SJCRH30 (cell line): ENCODE measurements at regions not wholly inside any gene's neighbourhood (a gene's known extent, or its start where the extent isn't known, plus 50 kb on each side); places are given as distances from the start of the nearest gene placed in this dataset.
"Not testable (repeated sequence)": the region's sequence is repeated elsewhere in the genome, so short reads cannot be mapped to it uniquely, and the experiment has no call there.

ENCODE experiments used
- DNase-seq, 2 experiments: peaks; one replicate each; pipeline ENCODE4 v3.0.0-alpha.2; 2015 to 2020
- H3K27ac ChIP-seq: fragments of 250-450 bp; sonication (Bioruptor Pico); 2 replicates; pipeline ENCODE4 v1.5.1; 2020; ENCODE audit warnings: mild to moderate bottlenecking, moderate library complexity
- H3K27me3 ChIP-seq: fragments of 250-450 bp; sonication (Bioruptor Pico); 2 replicates; pipeline ENCODE4 v1.5.1; 2020; ENCODE audit warnings: mild to moderate bottlenecking, moderate library complexity
- H3K36me3 ChIP-seq: fragments of 250-450 bp; sonication (Bioruptor Pico); 2 replicates; pipeline ENCODE4 v1.5.1; 2020; ENCODE audit warnings: mild to moderate bottlenecking, moderate library complexity
- H3K4me1 ChIP-seq: fragments of 250-450 bp; sonication (Bioruptor Pico); 2 replicates; pipeline ENCODE4 v1.5.1; 2020; ENCODE audit warnings: mild to moderate bottlenecking, moderate library complexity
- H3K4me3 ChIP-seq: fragments of 250-450 bp; sonication (Bioruptor Pico); 2 replicates; pipeline ENCODE4 v1.5.1; 2020; ENCODE audit warnings: mild to moderate bottlenecking, moderate library complexity
- H3K9me3 ChIP-seq: fragments of 250-450 bp; sonication (Bioruptor Pico); replicated peaks from 2 replicates; pipeline ENCODE4 v1.5.1; 2020; ENCODE audit warnings: mild to moderate bottlenecking, moderate library complexity

GRCh38 chr3:168823466-168823865 lies 727.7 kb upstream of the GOLIM4 start:
- no peaks in the 10 kb centered on the region for H3K36me3 ChIP-seq
- H3K27me3 ChIP-seq: no peaks in the 10 kb centered on the region
- H3K9me3 ChIP-seq: no peaks in the 10 kb centered on the region
- H3K4me1 ChIP-seq: no peaks in the 10 kb centered on the region
- no peak overlapping the region for H3K27ac ChIP-seq
- H3K4me3 ChIP-seq: no peak overlapping the region
- DNase-seq: no peak

GRCh38 chr3:168820810-168821415 lies 725.2 kb upstream of the GOLIM4 start:
- H3K9me3 ChIP-seq: no peaks in the 10 kb centered on the region
- H3K27ac ChIP-seq: no peak overlapping the region
- H3K27me3 ChIP-seq: no peaks in the 10 kb centered on the region
- DNase-seq: no peak
- H3K36me3 ChIP-seq: no peaks in the 10 kb centered on the region
- no peak overlapping the region for H3K4me3 ChIP-seq
- no peaks in the 10 kb centered on the region for H3K4me1 ChIP-seq

- no peaks in the 10 kb centered on the region for H3K4me1 ChIP-seq
- no peak overlapping the region for H3K4me3 ChIP-seq
- H3K9me3 ChIP-seq: no peaks in the 10 kb centered on the region
- H3K27ac ChIP-seq: no peak overlapping the region
- no peak for DNase-seq
- no peaks in the 10 kb centered on the region for H3K36me3 ChIP-seq
- H3K27me3 ChIP-seq: no peaks in the 10 kb centered on the region
Observed at GRCh38 chr3:168817177-168817576, 721.5 kb upstream of the GOLIM4 start.

DNA sequence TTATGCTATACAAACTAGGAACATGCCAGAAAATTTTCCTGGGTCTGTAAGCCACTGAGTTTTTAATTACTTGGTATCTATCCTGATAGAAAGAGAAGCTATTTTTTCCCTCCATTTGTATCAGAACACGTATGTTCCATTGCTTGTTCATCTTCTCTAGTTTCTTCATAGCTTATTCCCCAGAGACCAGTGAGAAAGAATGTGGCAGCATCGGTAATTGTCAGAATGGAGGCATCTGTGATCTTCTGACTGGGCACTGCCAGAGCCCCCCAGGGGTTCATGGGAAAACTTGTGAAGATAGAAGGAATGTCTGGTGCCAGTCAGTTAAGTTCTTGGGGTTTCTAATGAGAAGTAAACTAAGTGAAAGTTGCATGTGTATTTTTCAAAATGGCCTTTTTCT lies 720.2 kb upstream of the GOLIM4 start:
- Histone ChIP-seq H3K27ac (no peak overlapping the region), H3K9me3 (no peaks in the 10 kb centered on the region), H3K4me1 (no peaks in the 10 kb centered on the region), H3K4me3 (no peak overlapping the region), H3K27me3 (no peaks in the 10 kb centered on the region), H3K36me3 (no peaks in the 10 kb centered on the region)
- no peak for DNase-seq

GRCh38 chr3:168813225-168813802 lies 717.6 kb upstream of the GOLIM4 start:
- Histone ChIP-seq H3K4me1 (no peaks in the 10 kb centered on the region), H3K27ac (no peak overlapping the region), H3K9me3 (no peaks in the 10 kb centered on the region)

GRCh38 chr3:168812234-168812633 lies 716.5 kb upstream of the GOLIM4 start:
- H3K9me3 ChIP-seq: no peaks in the 10 kb centered on the region
- no peaks in the 10 kb centered on the region for H3K27me3 ChIP-seq
- DNase-seq: peak in 1 of 2 experiments; percentile 2
- no peaks in the 10 kb centered on the region for H3K36me3 ChIP-seq
- H3K4me3 ChIP-seq: no peak overlapping the region
- no peak overlapping the region for H3K27ac ChIP-seq
- no peaks in the 10 kb centered on the region for H3K4me1 ChIP-seq

More at GRCh38 chr3:168813225-168813802, 717.6 kb upstream of the GOLIM4 start:
- no peak overlapping the region for H3K4me3 ChIP-seq
- H3K27me3 ChIP-seq: no peaks in the 10 kb centered on the region
- no peak for DNase-seq
- H3K36me3 ChIP-seq: no peaks in the 10 kb centered on the region

DNA sequence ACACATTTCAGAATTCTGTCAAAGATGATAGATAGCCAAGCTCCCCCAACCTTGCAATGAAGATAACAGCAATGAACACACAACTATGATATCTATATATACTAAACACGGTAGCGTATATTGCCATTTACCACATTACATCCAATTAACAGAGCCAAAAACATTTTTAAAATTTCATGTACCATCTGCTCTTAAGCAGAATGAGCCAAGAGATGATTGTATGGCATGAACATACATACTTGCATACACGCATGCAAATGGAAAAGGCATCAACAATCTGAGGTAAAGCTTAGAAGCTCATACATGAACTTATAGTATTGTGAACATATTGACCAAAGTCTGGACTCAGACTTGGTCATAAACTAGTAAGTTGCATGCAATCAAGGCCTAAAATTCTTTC lies 712.9 kb upstream of the GOLIM4 start:
- Histone ChIP-seq H3K4me3 (no peak overlapping the region), H3K4me1 (no peaks in the 10 kb centered on the region), H3K27me3 (no peaks in the 10 kb centered on the region), H3K36me3 (no peaks in the 10 kb centered on the region), H3K27ac (no peak overlapping the region), H3K9me3 (no peaks in the 10 kb centered on the region)
- no peak for DNase-seq

DNA sequence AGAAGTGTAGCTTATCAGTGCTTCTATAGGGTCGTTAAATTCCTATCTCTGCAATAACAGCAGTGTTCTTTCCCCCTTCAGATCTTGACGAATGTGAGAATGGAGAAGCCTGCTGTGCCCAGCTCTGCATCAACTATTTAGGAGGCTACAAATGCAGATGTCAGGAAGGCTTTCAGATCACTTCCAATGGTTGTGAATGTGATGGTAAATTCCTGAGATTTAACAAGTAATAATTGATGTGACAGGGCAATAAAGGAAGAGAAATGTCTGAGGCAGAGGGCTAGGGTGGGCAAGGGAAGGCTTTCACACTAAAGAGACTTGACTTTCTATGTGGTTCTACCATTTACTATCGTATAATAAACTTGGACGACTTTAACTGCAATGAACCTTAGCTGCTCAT lies 711.7 kb upstream of the GOLIM4 start:
- Histone ChIP-seq H3K27ac (no peak overlapping the region), H3K27me3 (no peaks in the 10 kb centered on the region), H3K9me3 (no peaks in the 10 kb centered on the region), H3K4me3 (no peak overlapping the region), H3K4me1 (no peaks in the 10 kb centered on the region), H3K36me3 (no peaks in the 10 kb centered on the region)
- DNase-seq: no peak

DNA sequence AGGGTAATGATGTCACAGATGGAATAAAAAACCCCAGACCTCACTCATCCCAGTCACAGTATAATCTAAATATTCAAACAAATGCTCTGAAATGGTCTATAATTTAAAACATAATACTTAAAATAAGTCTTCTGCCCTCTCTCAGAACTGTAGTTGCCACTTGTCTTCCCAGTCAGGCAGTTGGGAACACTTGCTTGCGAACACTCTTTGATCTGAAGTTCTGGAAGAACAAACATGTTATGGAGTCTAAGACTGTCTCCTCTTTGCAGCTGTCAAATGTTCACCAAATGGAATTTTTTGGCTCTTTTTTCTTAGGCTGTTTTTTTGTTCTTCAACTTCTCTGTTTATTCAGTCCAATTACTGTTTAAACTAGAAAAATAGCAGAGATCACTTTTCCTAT lies 711.1 kb upstream of the GOLIM4 start:
- H3K4me1 ChIP-seq: no peaks in the 10 kb centered on the region

DNA sequence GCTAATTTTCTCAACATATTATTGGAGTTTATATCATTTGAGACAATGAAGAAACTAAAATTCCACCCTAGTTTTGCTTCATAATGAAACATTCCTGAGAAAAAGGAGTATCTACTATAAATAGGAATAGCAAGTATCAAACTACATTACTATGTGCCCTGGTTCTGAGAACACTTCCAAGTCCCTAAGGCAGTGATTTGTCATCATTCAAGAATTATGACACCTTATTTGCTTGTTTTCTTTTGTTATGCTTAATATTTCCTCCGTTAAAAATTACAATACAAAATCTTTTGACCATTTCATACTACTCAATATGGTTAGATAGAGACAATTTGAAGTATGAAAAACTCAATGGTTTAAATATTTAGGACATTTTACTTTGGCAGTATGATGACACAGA lies 707.8 kb upstream of the GOLIM4 start:
- H3K27ac ChIP-seq: no peak overlapping the region
- H3K27me3 ChIP-seq: no peaks in the 10 kb centered on the region
- H3K9me3 ChIP-seq: no peaks in the 10 kb centered on the region
- DNase-seq: no peak
- no peaks in the 10 kb centered on the region for H3K4me1 ChIP-seq
- no peak overlapping the region for H3K4me3 ChIP-seq
- no peaks in the 10 kb centered on the region for H3K36me3 ChIP-seq

More for the DNA sequence above, 711.1 kb upstream of the GOLIM4 start:
- no peak overlapping the region for H3K4me3 ChIP-seq
- H3K36me3 ChIP-seq: no peaks in the 10 kb centered on the region
- DNase-seq: no peak
- H3K27ac ChIP-seq: no peak overlapping the region
- H3K27me3 ChIP-seq: no peaks in the 10 kb centered on the region
- H3K9me3 ChIP-seq: no peaks in the 10 kb centered on the region

GRCh38 chr3:168802766-168803165 lies 707.0 kb upstream of the GOLIM4 start:
- no peaks in the 10 kb centered on the region for H3K4me1 ChIP-seq

GRCh38 chr3:168801794-168802193 lies 706.1 kb upstream of the GOLIM4 start:
- H3K4me3 ChIP-seq: no peak overlapping the region
- DNase-seq: no peak
- no peaks in the 10 kb centered on the region for H3K36me3 ChIP-seq
- no peaks in the 10 kb centered on the region for H3K9me3 ChIP-seq
- H3K4me1 ChIP-seq: no peaks in the 10 kb centered on the region
- H3K27ac ChIP-seq: no peak overlapping the region
- no peaks in the 10 kb centered on the region for H3K27me3 ChIP-seq

More at GRCh38 chr3:168802766-168803165, 707.0 kb upstream of the GOLIM4 start:
- H3K27ac ChIP-seq: no peak overlapping the region
- no peak for DNase-seq
- no peak overlapping the region for H3K4me3 ChIP-seq
- H3K9me3 ChIP-seq: no peaks in the 10 kb centered on the region
- H3K36me3 ChIP-seq: no peaks in the 10 kb centered on the region
- no peaks in the 10 kb centered on the region for H3K27me3 ChIP-seq

DNA sequence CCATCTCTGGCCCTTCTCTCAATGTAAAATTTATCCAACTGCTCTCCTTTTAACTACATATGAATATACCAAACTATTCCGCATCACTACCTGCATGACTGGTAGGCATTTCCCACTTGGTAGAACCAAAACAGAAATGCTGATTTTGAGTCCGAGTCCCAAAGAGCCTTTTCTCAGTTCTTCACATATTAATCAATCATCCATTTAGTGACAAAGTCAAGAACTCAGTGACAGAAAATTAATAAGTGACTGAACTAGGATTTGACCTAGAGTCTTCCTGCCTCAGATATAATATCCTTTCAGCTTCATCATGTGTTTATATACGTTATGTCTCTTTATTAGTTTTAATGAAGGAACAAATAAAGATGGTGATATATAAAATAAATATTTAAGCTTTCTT lies 700.6 kb upstream of the GOLIM4 start:
- no peak for DNase-seq
- Histone ChIP-seq H3K9me3 (no peaks in the 10 kb centered on the region), H3K4me1 (no peaks in the 10 kb centered on the region), H3K4me3 (no peak overlapping the region), H3K36me3 (no peaks in the 10 kb centered on the region), H3K27ac (no peak overlapping the region), H3K27me3 (no peaks in the 10 kb centered on the region)

- no peaks in the 10 kb centered on the region for H3K27me3 ChIP-seq
- H3K4me1 ChIP-seq: no peaks in the 10 kb centered on the region
- H3K4me3 ChIP-seq: no peak overlapping the region
- DNase-seq: no peak
- H3K36me3 ChIP-seq: no peaks in the 10 kb centered on the region
- H3K27ac ChIP-seq: no peak overlapping the region
- no peaks in the 10 kb centered on the region for H3K9me3 ChIP-seq
Observed at GRCh38 chr3:168794427-168794826, 698.7 kb upstream of the GOLIM4 start.

DNA sequence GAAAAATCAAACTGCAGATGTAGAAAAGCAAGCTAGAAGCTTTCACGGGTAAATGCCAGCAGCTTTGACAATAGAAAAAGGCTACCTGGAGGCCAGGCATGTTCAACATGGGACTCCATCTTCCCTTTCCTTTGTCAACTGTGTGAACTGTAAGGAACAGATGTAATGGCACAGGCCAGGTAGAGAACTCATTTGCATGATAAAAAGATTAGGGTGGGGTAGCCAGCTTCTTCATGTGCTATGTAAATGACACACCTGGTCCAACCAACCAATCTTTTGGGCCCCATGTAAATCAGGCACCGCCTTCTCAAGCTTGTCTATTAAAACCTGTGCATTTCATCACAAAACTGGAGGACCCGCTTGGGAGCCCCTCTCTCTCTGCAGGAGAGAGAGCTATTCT lies 686.5 kb upstream of the GOLIM4 start:
- H3K9me3 ChIP-seq: no peaks in the 10 kb centered on the region
- DNase-seq: no peak

DNA sequence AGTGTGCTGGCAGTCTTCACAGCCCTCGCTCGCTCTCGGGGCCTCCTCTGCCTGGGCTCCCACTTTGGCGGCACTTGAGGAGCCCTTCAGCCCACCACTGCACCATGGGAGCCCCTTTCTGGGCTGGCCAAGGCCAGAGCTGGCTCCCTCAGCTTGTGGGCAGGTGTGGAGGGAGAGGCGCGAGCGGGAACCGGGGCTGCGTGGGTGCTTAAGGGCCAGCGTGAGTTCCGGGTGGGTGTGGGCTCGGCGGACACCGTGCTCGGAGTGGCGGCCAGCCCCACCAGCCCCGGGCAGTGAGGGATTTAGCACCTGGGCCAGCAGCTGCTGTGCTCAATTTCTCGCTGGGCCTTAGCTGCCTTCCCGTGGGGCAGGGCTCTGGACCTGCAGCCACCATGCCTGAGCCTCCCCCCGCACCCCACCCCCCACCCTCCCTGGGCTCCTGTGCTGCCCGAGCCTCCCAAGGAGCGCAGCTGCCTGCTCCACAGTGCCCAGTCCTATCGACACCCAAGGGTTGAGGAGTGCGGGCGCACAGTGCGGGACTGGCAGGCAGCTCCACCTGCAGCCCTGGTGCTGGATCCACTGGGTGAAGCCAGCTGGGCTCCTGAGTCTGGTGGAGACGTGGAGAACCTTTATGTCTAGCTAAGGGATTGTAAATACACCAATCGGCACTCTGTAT lies 684.4 kb upstream of the GOLIM4 start:
- H3K27ac ChIP-seq, H3K36me3 ChIP-seq, H3K9me3 ChIP-seq, H3K4me1 ChIP-seq, H3K27me3 ChIP-seq: not testable (repeated sequence)
- DNase-seq: peak; percentile 18 to 26
- peak overlapping the region; percentile 28; the same call in 1 of the 2 replicates for H3K4me3 ChIP-seq

More for the DNA sequence above, 686.5 kb upstream of the GOLIM4 start:
- H3K27ac ChIP-seq: no peak overlapping the region
- no peaks in the 10 kb centered on the region for H3K27me3 ChIP-seq
- H3K4me3 ChIP-seq: no peak overlapping the region
- no peaks in the 10 kb centered on the region for H3K4me1 ChIP-seq
- no peaks in the 10 kb centered on the region for H3K36me3 ChIP-seq
